GM18498 (cell line): ENCODE measurements at regions not wholly inside any gene's neighbourhood (a gene's known extent, or its start where the extent isn't known, plus 50 kb on each side); places are given as distances from the start of the nearest gene placed in this dataset.

Experiments used
- ATAC-seq: cut with Tn5 transposase; IDR thresholded peaks from one replicate; pipeline ENCODE4 v1.9.1; 2021; ENCODE audit warnings: mild to moderate bottlenecking, moderate library complexity; ENCODE audit not compliant: unreplicated experiment

DNA sequence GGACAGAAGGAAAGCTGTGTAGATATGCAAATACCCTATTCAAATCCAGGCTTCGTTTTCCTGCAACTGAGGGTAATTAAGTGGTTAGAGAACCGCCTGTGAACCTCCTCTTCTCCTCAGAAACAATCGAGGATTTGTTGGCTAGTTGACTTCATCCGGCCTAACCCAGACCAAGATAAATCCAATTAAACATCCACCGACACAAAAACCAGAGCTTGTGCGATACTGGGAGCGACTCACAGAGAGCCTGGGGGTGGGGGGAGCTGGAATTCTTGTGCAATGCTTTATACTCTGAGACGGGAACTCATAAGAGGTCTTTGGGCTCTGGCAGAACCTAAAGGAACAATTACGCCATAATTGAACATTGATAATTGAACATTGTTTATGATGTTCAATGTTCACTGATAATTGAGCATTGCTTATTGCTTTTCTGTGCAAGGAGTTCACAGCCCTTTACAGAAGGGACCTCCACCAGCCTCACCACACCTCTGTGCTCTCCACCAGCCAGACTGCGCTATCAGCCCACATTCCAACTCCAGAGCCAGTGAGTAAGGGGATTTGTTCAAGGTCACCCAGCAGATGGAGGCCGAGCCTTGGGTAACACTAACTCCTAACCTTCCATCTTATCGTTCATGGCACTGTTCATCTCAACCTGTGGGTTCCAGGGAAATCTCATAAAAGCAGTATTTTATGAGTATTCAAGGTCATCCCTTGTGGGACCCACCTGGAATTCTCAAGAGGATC is 429.6 kb upstream of the JARID2 start:
- ATAC-seq, result no peak

DNA sequence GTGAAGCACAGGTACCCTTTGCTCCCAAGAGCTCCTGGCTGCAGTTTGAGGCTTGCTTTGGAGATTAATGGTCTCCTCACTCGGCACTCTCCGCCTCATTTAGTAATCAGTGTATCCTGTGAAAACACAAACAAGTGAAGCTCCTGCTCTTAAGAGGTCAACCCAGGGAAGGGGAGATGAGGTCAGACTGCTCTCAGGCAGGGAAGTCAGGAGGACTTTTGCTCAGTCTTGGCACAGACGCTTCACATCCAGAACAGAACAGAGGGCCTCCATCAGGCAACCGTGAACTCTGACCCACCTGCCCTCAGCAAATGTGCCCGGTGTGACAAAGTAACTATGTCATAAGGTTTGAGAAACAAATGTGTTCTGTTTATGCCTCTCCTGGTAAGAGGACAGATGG is 428.8 kb upstream of the JARID2 start:
- ATAC-seq, result no peak

DNA sequence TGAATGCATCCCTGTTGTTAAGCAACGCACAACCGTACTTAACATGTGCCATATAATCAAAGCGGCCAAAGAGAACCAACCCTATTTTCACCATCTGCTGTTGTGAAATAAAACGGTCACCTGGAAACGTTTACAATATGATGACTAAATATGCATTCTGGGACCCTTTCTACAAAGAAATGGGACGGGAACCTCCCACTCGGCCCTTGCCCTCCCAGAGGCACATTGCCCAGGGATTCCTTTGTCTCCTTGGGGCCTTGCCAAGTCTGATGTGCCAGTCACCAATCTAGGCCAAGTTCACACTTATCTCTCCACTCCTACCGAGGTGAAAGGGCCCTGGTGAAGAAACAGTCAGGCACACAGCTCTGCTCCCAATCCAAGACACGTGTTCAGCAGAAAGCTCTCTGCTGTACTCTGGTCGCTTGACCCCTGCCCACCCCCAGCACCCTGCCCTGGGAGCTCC is 427.4 kb upstream of the JARID2 start:
- no peak for ATAC-seq

DNA sequence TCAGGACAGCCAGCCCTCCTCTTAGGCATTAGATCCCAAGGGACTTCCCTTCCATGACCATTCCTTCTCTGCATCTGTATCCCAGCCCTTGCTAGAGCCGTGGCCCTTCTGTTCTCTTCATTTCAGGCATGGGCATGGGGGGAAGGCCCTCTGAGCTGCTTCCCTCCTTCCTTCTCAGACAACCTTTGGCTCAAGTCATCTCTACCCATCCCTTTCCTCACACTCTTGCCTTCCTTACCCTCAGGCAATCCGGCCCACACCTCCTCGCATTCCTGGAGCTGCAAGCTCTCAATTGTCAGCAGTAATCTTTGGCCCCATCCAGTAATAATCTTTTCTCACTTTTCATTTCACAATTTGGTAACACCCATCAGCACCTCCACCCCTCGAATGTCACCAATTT is 426.9 kb upstream of the JARID2 start:
- ATAC-seq, result no peak

DNA sequence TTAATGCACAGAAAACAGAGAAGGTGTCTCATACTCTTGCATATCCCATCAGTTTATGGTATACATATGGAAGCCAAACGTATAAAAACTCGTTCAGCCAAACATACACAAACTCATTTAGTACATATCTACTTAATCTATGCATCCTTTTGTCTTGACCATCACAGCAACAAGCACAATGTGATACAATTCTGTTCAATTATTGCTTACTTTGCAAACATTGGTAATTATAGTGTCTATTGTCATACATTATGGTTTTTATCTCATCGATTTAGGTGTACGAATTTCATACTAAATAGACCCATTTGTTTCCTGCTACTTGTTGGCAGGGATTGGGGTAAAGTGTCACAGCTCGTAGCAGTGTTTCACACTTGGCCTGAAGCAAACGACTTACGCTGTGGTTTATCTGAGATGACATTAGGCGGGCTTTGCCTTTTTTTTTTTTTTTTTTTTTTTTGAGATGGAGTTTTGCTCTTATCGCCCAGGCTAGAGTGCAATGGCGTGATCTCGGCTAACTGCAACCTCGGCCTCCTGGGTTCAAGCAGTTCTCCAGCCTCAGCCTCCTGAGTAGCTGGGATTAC is 425.9 kb upstream of the JARID2 start:
- ATAC-seq, result no peak

DNA sequence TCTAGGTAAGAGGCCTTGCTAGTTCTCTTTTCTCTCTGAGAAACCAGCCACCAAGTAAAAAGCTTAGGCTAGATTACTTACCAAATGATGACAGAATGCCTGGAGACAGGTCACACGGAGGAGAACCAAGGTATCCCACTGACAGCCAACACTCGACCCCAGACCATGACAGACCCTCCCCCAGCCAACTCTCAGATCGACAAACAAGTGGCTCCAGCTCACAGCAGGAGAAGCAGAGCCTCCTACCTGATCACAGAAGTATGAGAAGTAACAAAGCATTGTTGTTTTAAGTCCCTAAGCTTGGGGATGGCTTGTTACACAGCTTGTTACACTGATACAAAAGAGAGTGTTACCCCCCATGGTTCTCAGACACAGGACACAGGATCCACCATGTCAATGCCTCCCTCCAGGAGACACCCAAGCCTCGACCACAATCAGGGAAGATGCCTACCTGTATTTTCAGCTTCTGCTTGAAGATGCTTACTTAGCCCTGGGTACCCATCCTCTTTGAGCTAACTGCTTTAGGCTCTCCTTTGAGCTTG is 423.8 kb upstream of the JARID2 start:
- ATAC-seq, result no peak

DNA sequence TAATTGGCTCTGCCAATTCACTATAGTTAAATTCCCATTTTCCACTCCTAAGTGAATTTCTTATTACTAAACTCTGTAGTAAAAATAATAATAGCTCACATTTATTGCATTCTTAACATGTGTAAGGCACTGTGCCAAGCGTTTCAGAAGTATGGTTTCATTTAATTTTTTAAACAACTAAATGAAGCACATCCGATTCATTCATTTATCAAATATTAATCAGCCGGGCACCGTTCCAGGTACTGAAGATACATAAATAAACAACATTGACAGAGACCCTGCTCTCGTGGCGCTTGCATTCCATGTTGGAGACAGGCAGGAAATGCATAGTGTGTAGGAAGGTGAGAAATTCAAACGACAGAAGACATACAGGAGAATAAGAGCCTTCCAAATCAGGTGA is 423.2 kb upstream of the JARID2 start:
- no peak for ATAC-seq

DNA sequence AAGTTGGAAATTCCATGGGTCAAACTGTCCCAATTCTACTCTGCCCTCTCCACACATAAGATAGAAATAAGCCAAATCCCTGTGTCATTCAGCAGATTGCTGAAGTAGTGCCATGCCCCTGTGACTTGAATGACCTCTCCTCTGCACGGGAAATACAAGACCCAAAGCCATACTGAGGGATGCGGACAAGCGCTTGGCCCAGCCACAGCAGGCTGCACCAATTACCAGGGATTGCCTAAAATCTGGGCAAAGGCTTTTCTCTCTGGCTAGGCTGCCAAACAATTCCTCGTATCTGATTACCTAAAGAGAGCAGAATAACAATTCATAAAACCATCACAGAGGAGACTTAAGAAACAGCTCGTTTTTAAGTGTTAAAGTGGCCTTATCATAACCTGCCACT is 421.8 kb upstream of the JARID2 start:
- no peak for ATAC-seq

DNA sequence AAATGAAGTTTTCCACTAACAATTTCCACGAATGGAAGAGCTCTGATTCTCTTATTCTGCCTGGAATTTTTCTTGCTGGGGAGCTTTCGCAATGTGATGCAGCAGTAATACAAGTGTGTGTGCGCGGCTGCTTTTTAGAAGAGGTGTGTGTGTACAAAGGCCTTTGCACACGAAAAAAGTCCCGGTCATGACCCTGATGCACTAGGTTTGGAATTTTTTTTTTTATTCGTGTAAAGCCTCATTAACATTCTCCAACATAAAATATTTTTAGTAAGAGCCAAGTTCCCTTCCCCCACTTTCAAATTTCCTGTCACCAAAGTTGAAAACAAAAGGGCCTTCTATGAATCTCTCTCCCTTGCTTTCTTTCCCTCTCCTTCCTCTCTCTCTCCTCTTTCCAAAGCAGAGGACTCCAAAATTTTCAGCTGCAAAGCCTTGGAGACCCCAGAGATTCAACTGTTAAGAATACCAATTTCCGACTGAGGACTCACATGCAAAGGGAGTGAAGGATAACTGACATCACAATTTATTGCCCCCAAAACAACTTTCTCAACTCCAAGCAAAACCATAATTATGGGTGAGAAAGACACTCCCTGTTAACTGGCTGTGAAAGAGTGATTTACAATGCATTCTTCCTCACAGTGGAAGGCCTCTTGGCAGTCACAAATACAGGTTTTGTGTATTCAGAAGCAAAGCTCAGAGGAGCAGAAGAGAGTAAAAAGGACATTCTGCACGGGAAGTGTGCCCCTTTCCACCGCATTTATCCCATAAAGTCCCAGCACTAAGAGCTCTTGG is 421.2 kb upstream of the JARID2 start:
- no peak for ATAC-seq

DNA sequence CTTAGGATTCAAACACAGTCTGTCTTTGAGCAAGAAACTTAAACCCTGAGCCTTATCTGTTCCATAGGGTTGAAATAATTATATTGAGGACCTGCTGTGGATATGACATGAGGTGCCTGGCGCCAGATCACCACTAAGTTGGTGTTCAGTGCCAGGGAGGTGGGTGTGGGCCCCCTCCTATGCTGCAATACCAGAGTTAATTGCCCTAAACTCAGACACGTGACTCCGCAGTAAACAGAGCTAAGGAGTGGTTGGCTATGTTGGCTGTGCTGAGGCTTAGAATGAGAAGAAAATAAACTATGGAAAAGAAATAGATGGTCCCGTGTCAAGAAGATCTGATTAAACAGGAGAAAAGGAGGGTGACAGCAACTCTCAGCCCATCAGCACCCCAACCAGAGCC is 419.4 kb upstream of the JARID2 start:
- ATAC-seq, result no peak

DNA sequence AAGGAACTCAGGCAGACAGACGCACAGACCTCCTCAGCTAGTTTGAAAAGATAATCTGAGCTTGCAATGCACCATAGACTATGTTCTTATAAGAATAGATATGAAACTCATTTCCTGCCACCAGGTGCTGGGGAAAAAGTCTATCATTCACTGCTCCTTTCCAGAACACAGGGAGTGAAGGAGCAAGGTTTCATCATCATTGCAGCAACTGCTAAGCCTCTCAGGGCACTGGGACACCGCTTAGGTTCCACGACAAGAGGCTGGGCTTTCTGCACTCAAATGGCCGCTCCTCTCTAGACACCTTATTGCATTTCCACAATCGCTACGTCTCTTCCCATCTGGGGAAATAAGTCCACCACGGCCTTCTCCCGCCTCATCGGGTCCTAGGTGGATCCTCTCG is 418.5 kb upstream of the JARID2 start:
- ATAC-seq, result no peak

DNA sequence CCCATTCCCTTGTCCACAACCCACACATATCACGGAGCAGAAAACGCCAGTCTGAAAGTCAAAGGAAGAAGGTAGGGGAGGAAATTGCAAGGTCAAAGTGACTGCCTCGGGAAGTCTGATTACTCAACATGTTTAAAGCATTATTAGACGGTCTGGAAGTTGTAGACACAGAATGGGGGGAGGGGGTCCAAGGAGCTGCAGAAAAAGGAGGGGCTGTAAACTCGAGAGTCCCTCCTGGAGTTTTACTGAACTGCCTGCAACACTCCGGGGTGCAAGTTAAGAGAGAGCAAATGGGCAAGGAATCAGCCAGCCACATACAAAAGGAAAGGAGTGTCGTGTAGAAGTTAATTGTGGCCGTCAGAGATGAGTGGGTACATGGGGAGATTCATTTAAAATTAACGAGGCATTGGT is 417.7 kb upstream of the JARID2 start:
- ATAC-seq, result no peak

DNA sequence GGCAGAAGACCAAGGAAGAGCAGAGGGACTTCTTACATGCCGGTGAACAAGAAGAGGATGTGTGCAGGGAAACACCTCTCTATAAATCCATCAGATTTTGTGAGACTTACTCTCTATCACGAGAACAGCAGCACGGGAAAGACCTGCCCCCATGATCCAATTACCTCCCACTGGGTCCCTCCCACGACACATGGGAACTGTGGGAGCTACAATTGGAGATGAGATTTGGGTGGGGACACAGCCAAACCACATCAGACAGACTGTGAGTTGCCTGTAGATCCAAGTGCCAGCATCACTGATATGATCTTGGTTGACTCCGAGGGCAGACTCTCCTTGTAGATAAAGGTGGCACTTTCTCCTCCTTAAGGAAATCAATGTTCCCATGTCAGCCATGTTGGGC is 414.8 kb upstream of the JARID2 start:
- ATAC-seq, result no peak

DNA sequence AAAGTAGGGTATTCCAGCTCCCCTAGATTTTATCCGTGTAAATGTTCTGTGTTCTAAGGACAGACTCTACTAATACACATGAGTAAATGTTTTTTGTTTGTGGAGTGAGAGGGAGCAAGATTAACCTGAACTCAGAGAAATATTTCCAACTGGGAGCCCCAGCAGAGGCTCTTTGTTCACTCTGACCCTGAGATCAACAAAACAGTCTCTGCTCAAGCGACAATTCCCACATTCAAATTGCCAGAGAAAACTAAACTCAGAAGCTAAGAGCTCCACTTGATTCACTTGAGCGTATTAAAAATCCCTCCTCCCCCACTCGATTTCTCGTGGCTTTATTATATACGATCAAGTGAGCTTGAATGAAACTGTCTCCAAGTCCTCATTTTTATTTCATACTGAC is 413.9 kb upstream of the JARID2 start:
- ATAC-seq, result no peak

DNA sequence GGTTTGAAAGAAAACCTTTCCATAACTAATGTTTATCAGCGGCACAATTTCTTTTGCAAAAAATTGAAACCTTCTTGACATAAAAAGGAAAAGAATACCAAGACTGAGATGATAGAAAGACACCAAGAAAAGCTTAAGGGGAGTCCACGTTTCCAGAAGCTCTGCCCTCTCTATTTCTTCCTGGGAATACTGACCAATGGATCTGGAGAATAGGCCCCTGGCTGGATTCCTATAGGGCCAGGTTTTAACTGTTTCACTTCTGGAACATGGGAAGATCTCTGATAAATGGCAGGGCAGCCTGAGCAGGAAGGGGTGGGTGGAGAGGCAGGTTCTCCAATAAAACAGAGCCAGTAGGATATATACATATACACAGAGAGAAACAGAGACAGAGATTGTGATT is 413.4 kb upstream of the JARID2 start:
- no peak for ATAC-seq

DNA sequence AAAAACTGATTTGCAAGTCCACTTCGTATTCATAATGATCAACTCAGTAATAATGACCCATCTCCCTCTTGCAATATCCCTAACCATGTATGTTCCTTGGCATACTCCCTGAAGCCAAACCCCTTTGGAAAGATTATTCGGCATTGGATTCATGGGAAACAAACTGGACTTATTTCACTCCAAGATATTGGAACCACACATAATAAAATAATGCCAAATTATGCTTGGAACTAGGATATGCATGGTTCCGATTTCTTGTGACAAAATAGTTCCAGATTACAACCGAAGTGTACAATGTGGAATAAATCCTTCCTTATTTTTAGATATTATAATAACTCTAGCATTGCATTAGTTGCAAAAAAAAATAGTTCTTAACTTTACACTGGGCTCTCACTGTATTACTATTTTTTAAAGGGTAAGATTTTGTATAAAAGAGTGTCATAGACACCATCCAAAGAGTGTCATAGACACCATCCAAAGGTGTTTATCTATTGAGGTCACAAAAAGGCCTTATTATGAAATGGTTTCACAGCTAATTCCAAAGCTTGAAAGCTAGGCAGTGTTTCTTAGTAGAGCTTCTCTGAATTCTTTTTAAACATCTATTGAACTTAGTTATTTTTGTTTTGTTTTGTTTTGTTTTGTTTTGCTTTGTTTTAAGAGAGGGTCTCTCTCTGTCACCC is 410.9 kb upstream of the JARID2 start:
- ATAC-seq, result no peak

DNA sequence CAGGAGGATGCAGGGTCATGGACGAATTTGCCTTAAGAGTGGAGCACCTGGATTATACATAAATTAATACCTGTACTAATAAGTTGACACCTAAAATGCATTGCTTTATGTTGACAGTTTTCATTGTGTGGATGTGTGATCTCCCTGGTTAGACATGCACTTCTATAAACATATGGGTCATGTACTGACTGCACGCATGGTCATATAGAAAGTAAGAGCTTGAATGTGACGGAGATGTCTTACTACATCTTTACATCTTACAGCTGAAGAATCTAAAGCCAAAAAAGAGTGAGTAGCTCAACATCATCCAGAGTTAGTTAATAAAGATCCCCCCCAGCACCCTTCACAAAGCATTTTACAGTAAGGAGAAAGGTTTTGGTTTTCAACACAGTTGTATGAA is 408.4 kb upstream of the JARID2 start:
- no peak for ATAC-seq

DNA sequence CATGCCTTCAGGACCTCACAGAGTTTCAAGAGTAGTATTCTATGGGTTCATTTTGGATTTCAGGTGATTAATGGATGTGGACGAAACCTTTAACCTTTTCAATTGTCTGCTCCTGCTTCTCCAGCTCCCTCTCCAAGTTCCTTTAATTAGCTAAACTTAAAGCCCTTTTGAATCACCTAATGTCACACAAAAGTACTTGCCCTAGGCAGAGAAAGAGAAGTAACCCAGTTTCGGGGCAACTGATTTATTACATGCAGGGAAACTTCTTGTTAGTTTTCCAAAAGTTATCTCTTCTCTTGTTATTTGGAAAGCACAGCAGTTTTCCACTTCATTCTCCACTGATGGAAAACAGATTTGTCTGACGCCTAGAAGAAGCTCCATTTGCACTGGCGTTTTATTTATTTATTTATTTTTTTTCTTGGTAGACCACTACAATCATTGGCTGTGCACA is 407.7 kb upstream of the JARID2 start:
- ATAC-seq, result no peak

DNA sequence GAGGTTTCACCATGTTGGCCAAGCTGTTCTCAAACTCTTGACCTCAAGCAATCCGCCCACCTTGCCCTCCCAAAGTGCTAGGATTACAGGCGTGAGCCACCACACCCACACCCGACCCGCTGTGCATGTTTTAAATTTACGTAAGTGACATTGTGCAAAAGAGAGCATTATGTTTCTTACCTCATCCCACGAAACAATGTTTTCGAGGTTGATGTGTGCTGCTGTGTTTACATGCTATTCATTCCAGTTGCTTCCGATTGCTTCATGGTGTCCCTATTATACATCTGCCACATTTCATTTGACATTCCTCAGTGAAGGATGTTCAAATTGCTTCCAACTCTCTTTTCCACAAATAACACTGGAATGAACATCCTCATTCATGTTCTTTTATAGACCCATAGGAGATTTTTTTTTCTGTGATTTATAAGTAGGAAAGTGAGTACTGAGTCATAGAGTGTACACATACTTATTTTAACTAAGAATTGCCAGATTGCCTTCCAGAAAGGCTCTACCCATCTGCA is 403.9 kb upstream of the JARID2 start:
- ATAC-seq, result no peak

DNA sequence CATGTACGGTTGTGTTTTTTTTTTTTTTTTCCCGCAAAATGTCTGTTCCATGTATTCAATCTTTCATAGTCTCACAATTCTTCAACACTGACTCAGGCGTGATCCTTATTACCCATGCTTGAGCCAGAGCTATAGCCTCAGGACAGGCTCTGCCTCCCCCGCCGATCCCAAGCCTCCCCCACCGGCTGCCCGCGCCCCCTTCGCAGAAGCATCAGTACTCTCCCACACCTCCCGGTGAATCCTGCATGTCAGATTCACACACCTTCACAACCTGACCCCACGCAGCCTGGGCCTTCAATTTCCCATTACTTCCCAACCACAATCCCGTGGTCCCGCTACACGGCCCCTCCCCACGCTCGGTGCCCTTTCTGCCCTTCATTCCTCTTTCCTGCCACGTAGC is 401.5 kb upstream of the JARID2 start:
- ATAC-seq, result no peak

DNA sequence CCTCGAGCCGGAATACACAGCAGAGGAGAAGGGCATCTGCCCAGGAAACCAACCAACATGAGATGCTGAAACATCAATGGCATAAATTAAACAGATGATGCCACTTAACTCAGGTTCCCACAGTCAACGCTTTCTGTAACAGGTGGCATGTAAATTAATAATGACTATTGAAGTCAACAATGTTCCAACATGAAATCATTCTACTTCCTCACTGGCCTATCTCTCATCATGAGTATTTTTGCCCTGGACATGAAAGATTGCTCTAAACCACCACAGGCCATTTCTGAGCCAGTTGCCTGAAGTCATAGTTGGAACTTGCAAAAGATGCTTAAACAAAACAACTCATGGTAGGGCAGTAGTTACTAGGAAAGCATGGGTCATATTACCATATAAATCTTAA is 397.9 kb upstream of the JARID2 start:
- no peak for ATAC-seq
